ENCODE measurements at regions not wholly inside any gene's neighbourhood (a gene's known extent, or its start where the extent isn't known, plus 50 kb on each side); places are given as distances from the start of the nearest gene placed in this dataset.
"Not testable (repeated sequence)": the region's sequence is repeated elsewhere in the genome, so short reads cannot be mapped to it uniquely, and the experiment has no call there.

DNA sequence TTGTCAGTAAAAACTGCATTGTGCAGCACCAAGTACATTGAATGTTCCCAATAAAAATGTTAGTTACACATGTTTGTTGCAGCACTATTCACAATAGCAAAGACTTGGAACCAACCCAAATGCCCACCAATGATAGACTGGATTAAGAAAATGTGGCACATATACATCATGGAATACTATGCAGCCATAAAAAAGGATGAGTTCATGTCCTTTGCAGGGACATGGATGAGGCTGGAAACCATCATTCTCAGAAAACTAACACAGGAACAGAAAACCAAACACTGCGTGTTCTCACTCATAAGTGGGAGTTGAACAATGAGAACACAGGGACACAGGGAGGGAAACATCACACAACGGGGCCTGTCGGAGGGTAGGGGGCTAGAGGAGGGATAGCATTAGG, 401.3 kb upstream of the NR5A2 start:
- TF ChIP-seq, protein P1, sequence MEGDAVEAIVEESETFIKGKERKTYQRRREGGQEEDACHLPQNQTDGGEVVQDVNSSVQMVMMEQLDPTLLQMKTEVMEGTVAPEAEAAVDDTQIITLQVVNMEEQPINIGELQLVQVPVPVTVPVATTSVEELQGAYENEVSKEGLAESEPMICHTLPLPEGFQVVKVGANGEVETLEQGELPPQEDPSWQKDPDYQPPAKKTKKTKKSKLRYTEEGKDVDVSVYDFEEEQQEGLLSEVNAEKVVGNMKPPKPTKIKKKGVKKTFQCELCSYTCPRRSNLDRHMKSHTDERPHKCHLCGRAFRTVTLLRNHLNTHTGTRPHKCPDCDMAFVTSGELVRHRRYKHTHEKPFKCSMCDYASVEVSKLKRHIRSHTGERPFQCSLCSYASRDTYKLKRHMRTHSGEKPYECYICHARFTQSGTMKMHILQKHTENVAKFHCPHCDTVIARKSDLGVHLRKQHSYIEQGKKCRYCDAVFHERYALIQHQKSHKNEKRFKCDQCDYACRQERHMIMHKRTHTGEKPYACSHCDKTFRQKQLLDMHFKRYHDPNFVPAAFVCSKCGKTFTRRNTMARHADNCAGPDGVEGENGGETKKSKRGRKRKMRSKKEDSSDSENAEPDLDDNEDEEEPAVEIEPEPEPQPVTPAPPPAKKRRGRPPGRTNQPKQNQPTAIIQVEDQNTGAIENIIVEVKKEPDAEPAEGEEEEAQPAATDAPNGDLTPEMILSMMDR (IDR thresholded peaks at IDR 0.05), result not testable (repeated sequence)
- not testable (repeated sequence) for TF ChIP-seq POLR2A (IDR thresholded peaks at IDR 0.05)

Measured in suprapubic skin (tissue), 3 donors.